K562 (cell line): ENCODE measurements at regions not wholly inside any gene's neighbourhood (a gene's known extent, or its start where the extent isn't known, plus 50 kb on each side); places are given as distances from the start of the nearest gene placed in this dataset.

ENCODE experiments used
- CTCF ChIP-seq, 3 experiments: IDR thresholded peaks in 2 of 3; conservative IDR thresholded peaks in 1 of 3; 2 replicates each; pipeline ENCODE4 v1.5.1; 2011 to 2012; ENCODE audit warnings: low read length in 3 of 3, mild to moderate bottlenecking in 3 of 3, control low read depth in 2 of 3, improper control_type of control experiment in 1 of 3, inconsistent platforms in 1 of 3, low read depth in 1 of 3, mixed read lengths in 1 of 3, moderate library complexity in 1 of 3; ENCODE audit not compliant: insufficient read depth in 2 of 3
- EP300 ChIP-seq: IDR thresholded peaks from 2 replicates; pipeline ENCODE4 v1.6.1; 2012; ENCODE audit warnings: low read length, improper control_type of control experiment
- SRF ChIP-seq, 2 experiments: fragments of 250-450, 450-650 bp in 1 of 2; sonication (Bioruptor Pico) in 1 of 2; sonication (generic) in 1 of 2; formaldehyde crosslinking; IDR thresholded peaks; 2 replicates each; pipeline versions ENCODE4 v1.5.0 to v1.5.1; 2020 to 2022; ENCODE audit warnings: mild to moderate bottlenecking in 1 of 2, missing genetic modification reagents in 1 of 2
- ZFX ChIP-seq: sonication (generic); formaldehyde crosslinking; IDR thresholded peaks from 2 replicates; pipeline ENCODE4 v1.8.0; 2022; ENCODE audit warnings: mild to moderate bottlenecking, missing genetic modification reagents, moderate library complexity

- TF ChIP-seq EP300 = no peak
- no peak for TF ChIP-seq ZFX
- TF ChIP-seq SRF (CRISPR knock-in tag; IDR thresholded peaks at IDR 0.05) = no peak
- TF ChIP-seq CTCF (IDR thresholded peaks at IDR 0.05 in 2 of 3, conservative IDR thresholded peaks at IDR 0.05 in 1 of 3; ENCODE audit: insufficient read depth in 2 of 3, low read depth in 1 of 3, low read length in 3 of 3) = no peak
Observed at GRCh38 chr4:36013206-36013605, 231.1 kb downstream of the ARAP2 start.
